ENCODE measurements at regions not wholly inside any gene's neighbourhood (a gene's known extent, or its start where the extent isn't known, plus 50 kb on each side); places are given as distances from the start of the nearest gene placed in this dataset.

DNA sequence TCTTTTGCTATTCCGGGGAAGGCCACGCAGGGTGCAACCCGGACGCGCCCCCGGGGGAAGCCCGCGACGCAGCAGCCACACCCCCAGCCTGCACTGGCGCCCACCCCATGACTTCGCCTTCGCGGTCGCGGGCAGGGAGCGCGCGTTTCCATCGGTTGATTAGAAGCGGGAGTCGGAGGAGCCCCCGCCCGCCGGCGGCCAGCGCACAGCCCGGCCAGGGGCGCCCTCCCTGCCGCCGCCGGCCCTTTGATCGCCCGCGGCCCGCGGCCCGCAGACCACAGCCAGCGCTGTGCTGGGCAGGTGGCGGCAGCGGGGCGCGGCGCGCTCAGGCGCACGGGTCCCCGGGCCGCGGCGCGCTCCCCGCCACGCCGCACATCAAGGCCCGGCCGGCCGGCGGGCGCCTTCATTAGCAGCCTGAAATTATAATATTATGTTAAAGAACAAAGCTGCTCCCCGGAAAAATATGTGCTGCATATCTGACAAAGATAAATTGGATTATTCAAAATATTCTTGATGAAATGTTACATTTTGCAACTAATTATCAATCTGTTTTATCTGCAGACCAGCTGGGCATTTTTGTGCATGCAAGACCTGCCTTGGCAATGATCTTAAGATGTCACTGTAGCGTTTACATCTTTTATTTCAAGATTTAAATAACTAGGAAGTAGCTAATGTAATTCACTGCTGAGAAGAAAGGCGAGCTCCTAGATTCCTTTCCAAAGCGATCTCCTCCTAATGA, 160.7 kb upstream of the MKI67 start:
- Histone ChIP-seq H3K9me3 (no peaks in the 10 kb centered on the region), H3K27ac (no peak overlapping the region), H3K27me3 (no peaks in the 10 kb centered on the region), H3K4me3 (no peak overlapping the region), H3K4me1 (no peaks in the 10 kb centered on the region), H3K36me3 (no peaks in the 10 kb centered on the region)
- TF ChIP-seq CTCF (IDR thresholded peaks at IDR 0.05) (no peak), POLR2A (IDR thresholded peaks at IDR 0.05) (no peak)
- ATAC-seq (no peak), DNase-seq (no peak)
- 19% methylated on average over 10 of the region's 63 CpGs for WGBS (ENCODE audit: insufficient coverage, low coverage, low lambda C conversion rate, missing lambda C conversion rate)
- intact Hi-C loops (cut with DNase I), result no loop called here

DNA sequence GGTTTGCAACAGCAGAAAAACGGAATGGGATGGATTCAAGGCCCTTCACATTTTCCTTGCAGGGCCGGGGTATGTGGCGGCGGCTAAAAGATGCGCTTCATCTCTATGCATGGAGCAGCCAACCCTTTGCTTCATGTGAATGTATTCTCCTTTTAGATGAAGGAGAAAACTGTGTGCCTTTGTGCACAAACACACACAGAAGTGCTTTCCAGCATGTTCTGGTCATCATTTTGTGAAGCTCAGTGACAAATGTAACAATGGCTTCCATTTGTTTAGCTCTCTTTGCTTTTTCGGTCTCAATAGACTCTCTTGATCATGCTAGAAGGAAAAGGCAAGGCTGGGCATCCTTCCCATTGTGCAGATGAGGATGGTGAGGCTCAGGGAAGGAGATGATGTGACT, 161.7 kb upstream of the MKI67 start:
- TF ChIP-seq POLR2A (IDR thresholded peaks at IDR 0.05) (no peak), CTCF (IDR thresholded peaks at IDR 0.05) (no peak)
- 59% methylated on average over 6 of the region's 6 CpGs for WGBS (ENCODE audit: insufficient coverage, low coverage, low lambda C conversion rate, missing lambda C conversion rate)
- no peaks in the 10 kb centered on the region for H3K36me3 ChIP-seq
- no peak overlapping the region for H3K27ac ChIP-seq
- ATAC-seq (no peak), DNase-seq (no peak)
- no peaks in the 10 kb centered on the region for H3K4me1 ChIP-seq
- no peaks in the 10 kb centered on the region for H3K27me3 ChIP-seq
- no peak overlapping the region for H3K4me3 ChIP-seq
- no peaks in the 10 kb centered on the region for H3K9me3 ChIP-seq
- intact Hi-C loops (cut with DNase I), result no loop called here

DNA sequence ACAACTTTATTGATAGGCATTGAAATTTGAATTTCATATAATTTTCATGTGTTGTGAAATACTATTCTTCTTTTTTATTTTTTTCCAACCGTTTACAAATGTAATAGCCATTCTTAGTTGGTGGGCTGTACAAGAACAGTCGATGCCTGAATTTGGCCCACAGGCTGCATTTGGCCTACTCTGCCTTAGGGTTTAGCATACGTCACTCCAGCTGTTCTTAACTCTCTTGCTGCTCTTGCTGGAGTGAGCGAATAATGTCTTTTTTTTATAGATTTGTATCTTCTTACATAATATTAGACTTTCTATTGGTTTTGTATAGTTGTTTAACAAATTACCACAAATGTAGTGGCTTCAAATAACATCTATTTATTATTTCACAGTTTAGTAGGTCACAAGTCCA, 163.4 kb upstream of the MKI67 start:
- H3K9me3 ChIP-seq, result no peaks in the 10 kb centered on the region
- ATAC-seq, result no peak
- TF ChIP-seq CTCF (IDR thresholded peaks at IDR 0.05) (no peak), POLR2A (IDR thresholded peaks at IDR 0.05) (no peak)
- intact Hi-C loops (cut with DNase I), result no loop called here
- H3K27me3 ChIP-seq, result no peaks in the 10 kb centered on the region
- H3K36me3 ChIP-seq, result no peaks in the 10 kb centered on the region
- H3K4me3 ChIP-seq, result no peak overlapping the region
- no peaks in the 10 kb centered on the region for H3K4me1 ChIP-seq
- DNase-seq, result no peak
- H3K27ac ChIP-seq, result no peak overlapping the region
- 68% methylated on average over 4 of the region's 4 CpGs for WGBS (ENCODE audit: insufficient coverage, low coverage, low lambda C conversion rate, missing lambda C conversion rate)

DNA sequence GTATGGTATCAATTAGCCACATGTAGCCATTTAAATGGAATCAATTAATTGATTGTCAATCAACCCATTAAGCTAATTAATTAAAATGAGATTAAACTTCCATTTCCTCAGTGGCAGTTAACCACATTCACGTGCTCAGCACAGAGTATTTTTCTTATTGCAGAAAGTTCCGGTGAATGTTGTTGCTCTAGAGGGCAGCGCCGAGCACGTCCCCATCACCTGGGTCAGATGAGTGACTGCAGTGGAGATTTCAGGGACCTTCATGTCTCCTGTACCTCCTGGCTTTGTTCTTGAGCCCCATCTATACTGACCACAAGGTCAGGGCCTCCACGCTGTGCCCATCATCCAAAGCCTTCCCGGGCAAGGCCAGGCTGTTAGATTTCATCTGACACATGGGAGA, 168.8 kb upstream of the MKI67 start:
- intact Hi-C loops (cut with DNase I), result no loop called here
- no peak overlapping the region for H3K4me3 ChIP-seq
- no peaks in the 10 kb centered on the region for H3K27me3 ChIP-seq
- no peaks in the 10 kb centered on the region for H3K36me3 ChIP-seq
- ATAC-seq (no peak), DNase-seq (no peak)
- H3K9me3 ChIP-seq, result no peaks in the 10 kb centered on the region
- WGBS (ENCODE audit: insufficient coverage, low coverage, low lambda C conversion rate, missing lambda C conversion rate), result 60% methylated on average over 6 of the region's 7 CpGs
- H3K4me1 ChIP-seq, result no peaks in the 10 kb centered on the region
- no peak overlapping the region for H3K27ac ChIP-seq
- no peak for TF ChIP-seq POLR2A (IDR thresholded peaks at IDR 0.05)
- TF ChIP-seq CTCF (IDR thresholded peaks at IDR 0.05), result peak in 1 of 4 donors; percentile 13
